A204.1 (cell line): ENCODE measurements at regions not wholly inside any gene's neighbourhood (a gene's known extent, or its start where the extent isn't known, plus 50 kb on each side); places are given as distances from the start of the nearest gene placed in this dataset.

Experiments used
- FAIRE-seq: peaks from 2 replicates; lab custom pipeline; 2012; peaks lifted over from hg19 to GRCh38; lab: Jason Lieb, UNC

- no peak for FAIRE-seq
Measured at GRCh38 chr10:78910886-78911285, 157.9 kb upstream of the ZMIZ1 start.

- no peak for FAIRE-seq
Measured at GRCh38 chr10:78911533-78912340, 157.0 kb upstream of the ZMIZ1 start.

GRCh38 chr10:78912361-78913218, 156.2 kb upstream of the ZMIZ1 start:
- FAIRE-seq = no peak

GRCh38 chr10:78913219-78914059, 155.3 kb upstream of the ZMIZ1 start:
- FAIRE-seq = no peak

GRCh38 chr10:78914060-78914378, 154.7 kb upstream of the ZMIZ1 start:
- FAIRE-seq = no peak

GRCh38 chr10:78914502-78915189, 154.1 kb upstream of the ZMIZ1 start:
- no peak for FAIRE-seq

GRCh38 chr10:78915190-78915518, 153.6 kb upstream of the ZMIZ1 start:
- no peak for FAIRE-seq

- no peak for FAIRE-seq
Measured at GRCh38 chr10:78916227-78916626, 152.5 kb upstream of the ZMIZ1 start.

GRCh38 chr10:78919181-78919966, 149.4 kb upstream of the ZMIZ1 start:
- FAIRE-seq = no peak

- FAIRE-seq = no peak
Measured at GRCh38 chr10:78920011-78920410, 148.8 kb upstream of the ZMIZ1 start.

- no peak for FAIRE-seq
Measured at GRCh38 chr10:78921895-78922294, 146.9 kb upstream of the ZMIZ1 start.

GRCh38 chr10:78923647-78924318, 145.0 kb upstream of the ZMIZ1 start:
- no peak for FAIRE-seq

- no peak for FAIRE-seq
Measured at GRCh38 chr10:78924319-78925003, 144.3 kb upstream of the ZMIZ1 start.

- no peak for FAIRE-seq
Measured at GRCh38 chr10:78925275-78925674, 143.5 kb upstream of the ZMIZ1 start.

GRCh38 chr10:78925800-78926319, 142.9 kb upstream of the ZMIZ1 start:
- no peak for FAIRE-seq

- FAIRE-seq = no peak
Measured at GRCh38 chr10:78927257-78927995, 141.3 kb upstream of the ZMIZ1 start.

GRCh38 chr10:78928330-78928729, 140.4 kb upstream of the ZMIZ1 start:
- FAIRE-seq = no peak

GRCh38 chr10:78929541-78929940, 139.2 kb upstream of the ZMIZ1 start:
- no peak for FAIRE-seq
